ENCODE measurements at regions not wholly inside any gene's neighbourhood (a gene's known extent, or its start where the extent isn't known, plus 50 kb on each side); places are given as distances from the start of the nearest gene placed in this dataset.

DNA sequence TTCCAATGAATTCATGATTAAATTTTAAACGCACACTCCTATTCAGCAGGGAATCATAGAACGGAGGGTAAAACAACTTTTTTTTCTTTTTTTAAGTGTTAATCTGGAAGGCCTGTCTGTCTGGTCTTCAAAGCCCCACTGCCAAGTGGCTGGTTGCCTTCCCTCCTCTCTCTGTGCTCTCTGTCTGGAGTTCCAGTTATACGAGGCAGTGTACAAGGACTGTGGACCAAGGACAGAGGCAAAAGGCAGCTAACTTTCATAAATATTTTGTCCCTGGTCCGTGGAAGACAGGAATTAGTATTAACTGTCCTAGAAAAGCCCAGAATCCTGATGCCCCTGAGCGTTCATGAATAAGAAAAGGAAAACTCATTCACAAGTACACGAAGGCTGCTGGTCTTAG, 164.0 kb upstream of the E2F8 start:
- TF ChIP-seq CTCF (IDR thresholded peaks at IDR 0.05) = no peak

DNA sequence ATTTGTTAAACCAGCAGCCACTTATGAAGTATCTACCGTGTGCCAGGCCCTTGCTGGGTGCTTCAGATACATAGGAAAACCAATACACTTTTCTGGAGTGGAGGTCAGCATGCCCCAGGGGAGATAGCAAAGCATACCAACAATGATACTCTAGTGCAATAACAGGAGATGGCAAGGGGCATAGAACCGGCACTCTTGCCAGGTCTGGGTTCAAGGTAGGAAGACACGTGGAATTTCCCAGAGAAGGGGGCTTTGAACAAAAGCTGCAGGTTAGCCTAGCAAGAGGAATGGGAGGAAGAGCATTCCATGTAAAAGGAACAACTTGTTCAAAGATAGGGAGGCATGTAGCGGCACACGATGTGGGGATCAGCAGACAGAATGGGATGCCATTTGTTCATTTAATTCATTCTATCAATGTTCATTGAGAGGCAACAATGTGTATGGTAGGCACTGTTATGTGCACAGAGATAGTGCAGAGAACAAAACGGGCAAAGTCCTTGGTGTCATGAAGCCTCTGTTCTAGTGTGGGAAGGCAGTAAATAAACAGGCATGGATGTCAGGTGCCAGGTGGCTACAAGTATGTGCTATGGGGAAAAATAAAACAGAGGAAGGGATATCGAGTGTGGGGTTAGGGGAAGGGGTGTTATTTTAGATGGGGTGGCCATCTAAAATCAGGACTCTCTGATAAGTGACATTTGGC, 162.6 kb upstream of the E2F8 start:
- no peak for TF ChIP-seq CTCF (IDR thresholded peaks at IDR 0.05)

DNA sequence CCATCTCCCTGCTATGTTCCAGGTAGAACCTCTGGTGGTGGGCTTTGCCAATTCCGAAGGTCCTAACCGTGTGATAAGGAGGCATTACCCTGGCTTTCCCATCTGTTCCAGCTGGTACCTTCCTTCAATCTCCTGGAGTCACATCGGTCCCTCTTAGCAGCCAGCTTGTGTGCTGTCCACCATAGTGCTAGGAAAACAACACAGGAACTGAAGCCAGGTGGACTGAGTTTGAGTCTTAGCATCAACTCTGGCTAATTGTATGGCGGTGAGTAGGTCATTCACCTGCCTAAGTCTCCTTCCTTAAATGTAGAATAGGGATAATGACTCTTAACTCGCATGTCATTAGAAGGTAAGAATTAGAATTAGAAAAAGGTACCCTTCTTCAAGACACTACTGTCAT, 159.6 kb upstream of the E2F8 start:
- TF ChIP-seq CTCF (IDR thresholded peaks at IDR 0.05) = no peak

- TF ChIP-seq CTCF (IDR thresholded peaks at IDR 0.05) = no peak
These were observed 158.2 kb upstream of the E2F8 start for GRCh38 chr11:19398772-19399527.

DNA sequence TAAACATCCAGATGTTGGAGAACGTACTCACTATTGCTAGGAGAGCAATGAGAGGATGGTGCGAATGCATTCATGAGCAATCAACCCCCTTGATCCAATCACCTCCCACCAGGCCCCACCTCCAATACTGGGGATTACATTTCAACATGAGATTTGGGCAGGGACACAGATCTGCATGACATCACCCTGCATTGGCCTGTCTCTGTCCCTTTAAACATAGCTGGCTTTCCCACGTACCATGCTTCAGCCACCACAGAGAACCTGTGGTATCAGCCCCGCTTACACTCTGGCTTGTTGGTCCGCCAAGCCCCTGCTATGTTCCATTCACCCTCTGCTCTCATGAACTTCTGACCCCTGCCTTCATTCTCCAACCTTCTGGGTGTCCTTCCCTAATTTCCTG, 157.5 kb upstream of the E2F8 start:
- no peak for TF ChIP-seq CTCF (IDR thresholded peaks at IDR 0.05)

- no peak for TF ChIP-seq CTCF (IDR thresholded peaks at IDR 0.05)
These were observed 154.3 kb upstream of the E2F8 start for GRCh38 chr11:19395050-19395449.

- no peak for TF ChIP-seq CTCF (IDR thresholded peaks at IDR 0.05)
These were observed 153.8 kb upstream of the E2F8 start for GRCh38 chr11:19394525-19395016.

Measured in LNCAP (cell line).